Endodermal cell (in vitro differentiated cells): ENCODE measurements at regions not wholly inside any gene's neighbourhood (a gene's known extent, or its start where the extent isn't known, plus 50 kb on each side); places are given as distances from the start of the nearest gene placed in this dataset.

Experiments
- DNase-seq: peaks from one replicate; pipeline ENCODE4 v3.0.0-alpha.2; 2017
- H3K27ac ChIP-seq: 2 replicates; pipeline ENCODE4 v1.5.1; 2013; ENCODE audit warnings: mild to moderate bottlenecking, low read depth, low read length, moderate library complexity
- H3K27me3 ChIP-seq: 2 replicates; pipeline ENCODE4 v1.6.1; 2013; ENCODE audit warnings: mild to moderate bottlenecking, low read length, moderate library complexity; ENCODE audit not compliant: insufficient read depth, control insufficient read depth, poor library complexity, severe bottlenecking
- H3K36me3 ChIP-seq: 2 replicates; pipeline ENCODE4 v1.7.0; 2013; ENCODE audit warnings: mild to moderate bottlenecking, low read length, moderate library complexity; ENCODE audit not compliant: control insufficient read depth, insufficient read depth
- H3K4me1 ChIP-seq: one replicate; pipeline ENCODE4 v1.7.0; 2013; ENCODE audit warnings: low read length; ENCODE audit not compliant: control insufficient read depth, insufficient read depth
- H3K4me3 ChIP-seq: 2 replicates; pipeline ENCODE4 v1.5.1; 2013; ENCODE audit warnings: mild to moderate bottlenecking, low read length, moderate library complexity
- H3K9ac ChIP-seq: 2 replicates; pipeline ENCODE4 v1.6.1; 2013; ENCODE audit warnings: mild to moderate bottlenecking, low read length, moderate library complexity; ENCODE audit not compliant: poor library complexity, severe bottlenecking; ENCODE audit errors: extremely low read depth
- H3K9me3 ChIP-seq: 2 replicates; pipeline ENCODE4 v1.6.1; 2013; ENCODE audit warnings: mild to moderate bottlenecking, low read length, moderate library complexity; ENCODE audit not compliant: control insufficient read depth
- H3K27ac Mint-ChIP-seq: 2 replicates; pipeline ENCODE4 v1.8.0; 2020; ENCODE audit warnings: mixed read lengths
- H3K27me3 Mint-ChIP-seq: 2 replicates; pipeline ENCODE4 v1.8.0; 2021; ENCODE audit warnings: mild to moderate bottlenecking, mixed read lengths; ENCODE audit not compliant: insufficient read depth
- H3K36me3 Mint-ChIP-seq: 2 replicates; pipeline ENCODE4 v1.8.0; 2020; ENCODE audit warnings: low read depth, mixed read lengths
- H3K4me1 Mint-ChIP-seq: 2 replicates; pipeline ENCODE4 v1.8.0; 2020; ENCODE audit warnings: mixed read lengths
- H3K4me3 Mint-ChIP-seq: 2 replicates; pipeline ENCODE4 v1.8.0; 2020; ENCODE audit warnings: mild to moderate bottlenecking, moderate library complexity, mixed read lengths
- H3K9me3 Mint-ChIP-seq: 2 replicates; pipeline ENCODE4 v1.8.0; 2020; ENCODE audit warnings: mild to moderate bottlenecking, mixed read lengths
- CTCF ChIP-seq: fragments of 200-600 bp; sonication (generic); conservative IDR thresholded peaks from 2 replicates; pipeline ENCODE4 v1.5.0; 2021; ENCODE audit warnings: antibody characterized with exemption, mild to moderate bottlenecking
- WGBS, 2 experiments: methylation state at CpG; one replicate each; pipeline versions ENCODE4 v1.1.5 to v1.1.7; 2013; ENCODE audit warnings: missing lambda C conversion rate in 2 of 2, mixed read lengths in 1 of 2; ENCODE audit not compliant: insufficient coverage in 1 of 2, insufficient read length in 1 of 2; 5-methylcytosine and 5-hydroxymethylcytosine counted together

- peaks cover 3% of the 10 kb centered on the region for H3K27me3 Mint-ChIP-seq
- 94 to 95% methylated on average over 12 to 15 of the region's 15 CpGs for WGBS, 2 experiments
- Histone ChIP-seq H3K36me3 (no peaks in the 10 kb centered on the region), H3K4me1 (no peaks in the 10 kb centered on the region), H3K27me3 (no peaks in the 10 kb centered on the region), H3K4me3 (no peak overlapping the region), H3K9me3 (no peaks in the 10 kb centered on the region), H3K27ac (no peak overlapping the region), H3K9ac (no peak overlapping the region)
- TF ChIP-seq CTCF, result no peak
- H3K4me3 Mint-ChIP-seq, result no peak overlapping the region
- DNase-seq, result peak; percentile 25
- H3K9me3 Mint-ChIP-seq, result no peaks in the 10 kb centered on the region
- peaks cover 5% of the 10 kb centered on the region for H3K4me1 Mint-ChIP-seq
- no peaks in the 10 kb centered on the region for H3K36me3 Mint-ChIP-seq
- no peak overlapping the region for H3K27ac Mint-ChIP-seq
These were observed 146.4 kb downstream of the ERMARD start for GRCh38 chr6:169897601-169898358.

GRCh38 chr6:169896826-169897456, 145.5 kb downstream of the ERMARD start:
- H3K9me3 ChIP-seq, result no peaks in the 10 kb centered on the region
- no peak overlapping the region for H3K9ac ChIP-seq
- no peak overlapping the region for H3K4me3 ChIP-seq
- H3K27me3 ChIP-seq, result no peaks in the 10 kb centered on the region
- no peaks in the 10 kb centered on the region for H3K36me3 Mint-ChIP-seq
- peaks cover 4% of the 10 kb centered on the region for H3K27me3 Mint-ChIP-seq
- peaks cover 5% of the 10 kb centered on the region for H3K4me1 Mint-ChIP-seq
- DNase-seq, result peak; percentile 21
- H3K4me1 ChIP-seq, result no peaks in the 10 kb centered on the region
- H3K27ac ChIP-seq, result no peak overlapping the region
- H3K36me3 ChIP-seq, result no peaks in the 10 kb centered on the region
- 92 to 98% methylated on average over 16 to 17 of the region's 17 CpGs for WGBS, 2 experiments
- H3K4me3 Mint-ChIP-seq, result no peak overlapping the region
- H3K9me3 Mint-ChIP-seq, result no peaks in the 10 kb centered on the region
- H3K27ac Mint-ChIP-seq, result no peak overlapping the region
- TF ChIP-seq CTCF, result no peak

GRCh38 chr6:169895926-169896761, 144.7 kb downstream of the ERMARD start:
- no peak overlapping the region for H3K4me3 ChIP-seq
- peaks cover 4% of the 10 kb centered on the region for H3K27me3 Mint-ChIP-seq
- no peak overlapping the region for H3K27ac Mint-ChIP-seq
- H3K4me1 Mint-ChIP-seq, result peaks cover 5% of the 10 kb centered on the region
- 94% methylated on average over 11 to 19 of the region's 19 CpGs for WGBS, 2 experiments
- no peaks in the 10 kb centered on the region for H3K9me3 ChIP-seq
- H3K27ac ChIP-seq, result no peak overlapping the region
- H3K27me3 ChIP-seq, result no peaks in the 10 kb centered on the region
- H3K4me1 ChIP-seq, result no peaks in the 10 kb centered on the region
- H3K9me3 Mint-ChIP-seq, result peaks cover under 1% of the 10 kb centered on the region
- no peak for DNase-seq
- H3K4me3 Mint-ChIP-seq, result no peak overlapping the region
- no peak overlapping the region for H3K9ac ChIP-seq
- no peak for TF ChIP-seq CTCF
- H3K36me3 ChIP-seq, result no peaks in the 10 kb centered on the region
- no peaks in the 10 kb centered on the region for H3K36me3 Mint-ChIP-seq
